Tibial nerve (tissue), 4 donors: ENCODE measurements at regions not wholly inside any gene's neighbourhood (a gene's known extent, or its start where the extent isn't known, plus 50 kb on each side); places are given as distances from the start of the nearest gene placed in this dataset.

ENCODE experiments used
- DNase-seq, 2 donors: peaks; one replicate each; pipeline ENCODE4 v3.0.0-alpha.2; 2019; ENCODE audit warnings: low spot score in 2 of 2
- H3K27ac ChIP-seq, 4 donors: fragments of 200-600 bp; sonication (generic) in 3 of 4; one replicate each; pipeline ENCODE4 v1.5.1; 2017 to 2019; ENCODE audit warnings: mild to moderate bottlenecking in 1 of 4
- H3K27me3 ChIP-seq, 2 donors: fragments of 200-600 bp; sonication (generic) in 1 of 2; one replicate each; pipeline versions ENCODE4 v1.5.1 to v1.6.0; 2017 to 2019
- H3K36me3 ChIP-seq, 3 donors: fragments of 200-600 bp; sonication (generic); one replicate each; pipeline ENCODE4 v1.5.1; 2018 to 2019
- H3K4me1 ChIP-seq, 4 donors: fragments of 200-600 bp; sonication (generic) in 3 of 4; one replicate each; pipeline ENCODE4 v1.5.1; 2017 to 2019
- H3K4me3 ChIP-seq, 4 donors: fragments of 200-600 bp; sonication (generic) in 3 of 4; one replicate each; pipeline ENCODE4 v1.5.1; 2017 to 2019; ENCODE audit warnings: mild to moderate bottlenecking in 1 of 4, moderate library complexity in 1 of 4
- H3K9me3 ChIP-seq, 4 donors: fragments of 200-600 bp; sonication (generic) in 3 of 4; one replicate each; pipeline ENCODE4 v1.5.1; 2017 to 2019
- EP300 ChIP-seq, 2 donors: sonication (generic); formaldehyde crosslinking; IDR thresholded peaks; one replicate each; pipeline ENCODE4 v1.6.1; 2017; ENCODE audit warnings: antibody characterized with exemption in 2 of 2, mild to moderate bottlenecking in 1 of 2
- POLR2A ChIP-seq, 2 donors: fragments of 450-650 bp; IDR thresholded peaks; one replicate each; pipeline ENCODE4 v1.6.1; 2017; ENCODE audit warnings: antibody characterized with exemption in 2 of 2, mild to moderate bottlenecking in 2 of 2, moderate library complexity in 2 of 2
- WGBS, 2 donors: methylation state at CpG; one replicate each; pipeline ENCODE4 v1.1.5; 2018; 5-methylcytosine and 5-hydroxymethylcytosine counted together
- TF ChIP-seq, protein P1 (sequence below), 5 experiments: fragments of 200-600 bp in 3 of 5; fragments of 450-650 bp in 2 of 5; sonication (generic) in 3 of 5; IDR thresholded peaks; one replicate each; pipeline ENCODE4 v1.5.1; 2016 to 2019; ENCODE audit warnings: antibody characterized with exemption in 5 of 5, mild to moderate bottlenecking in 3 of 5, moderate library complexity in 2 of 5

- Histone ChIP-seq H3K36me3 (no peaks in the 10 kb centered on the region), H3K27me3 (no peaks in the 10 kb centered on the region), H3K27ac (no peak overlapping the region), H3K9me3 (no peaks in the 10 kb centered on the region), H3K4me1 (no peaks in the 10 kb centered on the region), H3K4me3 (no peak overlapping the region)
- TF ChIP-seq POLR2A (IDR thresholded peaks at IDR 0.05) (no peak), EP300 (IDR thresholded peaks at IDR 0.05) (no peak)
- TF ChIP-seq, protein P1, sequence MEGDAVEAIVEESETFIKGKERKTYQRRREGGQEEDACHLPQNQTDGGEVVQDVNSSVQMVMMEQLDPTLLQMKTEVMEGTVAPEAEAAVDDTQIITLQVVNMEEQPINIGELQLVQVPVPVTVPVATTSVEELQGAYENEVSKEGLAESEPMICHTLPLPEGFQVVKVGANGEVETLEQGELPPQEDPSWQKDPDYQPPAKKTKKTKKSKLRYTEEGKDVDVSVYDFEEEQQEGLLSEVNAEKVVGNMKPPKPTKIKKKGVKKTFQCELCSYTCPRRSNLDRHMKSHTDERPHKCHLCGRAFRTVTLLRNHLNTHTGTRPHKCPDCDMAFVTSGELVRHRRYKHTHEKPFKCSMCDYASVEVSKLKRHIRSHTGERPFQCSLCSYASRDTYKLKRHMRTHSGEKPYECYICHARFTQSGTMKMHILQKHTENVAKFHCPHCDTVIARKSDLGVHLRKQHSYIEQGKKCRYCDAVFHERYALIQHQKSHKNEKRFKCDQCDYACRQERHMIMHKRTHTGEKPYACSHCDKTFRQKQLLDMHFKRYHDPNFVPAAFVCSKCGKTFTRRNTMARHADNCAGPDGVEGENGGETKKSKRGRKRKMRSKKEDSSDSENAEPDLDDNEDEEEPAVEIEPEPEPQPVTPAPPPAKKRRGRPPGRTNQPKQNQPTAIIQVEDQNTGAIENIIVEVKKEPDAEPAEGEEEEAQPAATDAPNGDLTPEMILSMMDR (IDR thresholded peaks at IDR 0.05), result no peak
- DNase-seq, result no peak
- WGBS, 2 donors, result 42 to 52% methylated on average over 7 of the region's 7 CpGs
Measured at GRCh38 chr13:107563099-107563925, 652.0 kb downstream of the LIG4 start.

DNA sequence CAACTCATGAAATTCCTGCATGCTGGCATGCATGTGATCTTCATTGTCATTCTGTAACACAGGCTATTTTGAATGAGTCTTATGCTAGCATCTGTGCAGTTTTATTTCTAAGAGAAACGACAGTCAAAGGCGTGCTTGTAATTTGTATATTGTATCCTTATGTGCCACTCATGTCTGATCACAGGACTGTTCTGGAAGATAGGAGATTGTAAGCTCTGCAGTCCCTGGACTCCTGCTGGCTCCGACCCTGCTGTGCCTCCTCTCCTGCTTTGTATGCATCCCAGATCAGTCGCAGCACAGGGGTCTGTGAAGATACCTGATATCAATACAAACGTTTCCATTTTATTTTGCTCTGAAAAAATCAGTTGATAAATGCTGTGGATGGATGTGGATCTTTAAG lies 653.1 kb downstream of the LIG4 start:
- TF ChIP-seq, protein P1 (IDR thresholded peaks at IDR 0.05), result no peak
- TF ChIP-seq EP300 (IDR thresholded peaks at IDR 0.05) (no peak), POLR2A (IDR thresholded peaks at IDR 0.05) (no peak)
- Histone ChIP-seq H3K36me3 (no peaks in the 10 kb centered on the region), H3K9me3 (no peaks in the 10 kb centered on the region), H3K27me3 (no peaks in the 10 kb centered on the region), H3K27ac (no peak overlapping the region), H3K4me1 (no peaks in the 10 kb centered on the region), H3K4me3 (no peak overlapping the region)
- WGBS, 2 donors, result 44 to 53% methylated on average over 5 of the region's 5 CpGs
- no peak for DNase-seq

GRCh38 chr13:107554460-107554859 lies 660.9 kb downstream of the LIG4 start:
- TF ChIP-seq, protein P1 (IDR thresholded peaks at IDR 0.05), result no peak
- TF ChIP-seq POLR2A (IDR thresholded peaks at IDR 0.05) (no peak), EP300 (IDR thresholded peaks at IDR 0.05) (no peak)
- H3K9me3 ChIP-seq, result no peaks in the 10 kb centered on the region
- WGBS, 2 donors, result 73 to 81% methylated on average over 5 of the region's 5 CpGs

DNA sequence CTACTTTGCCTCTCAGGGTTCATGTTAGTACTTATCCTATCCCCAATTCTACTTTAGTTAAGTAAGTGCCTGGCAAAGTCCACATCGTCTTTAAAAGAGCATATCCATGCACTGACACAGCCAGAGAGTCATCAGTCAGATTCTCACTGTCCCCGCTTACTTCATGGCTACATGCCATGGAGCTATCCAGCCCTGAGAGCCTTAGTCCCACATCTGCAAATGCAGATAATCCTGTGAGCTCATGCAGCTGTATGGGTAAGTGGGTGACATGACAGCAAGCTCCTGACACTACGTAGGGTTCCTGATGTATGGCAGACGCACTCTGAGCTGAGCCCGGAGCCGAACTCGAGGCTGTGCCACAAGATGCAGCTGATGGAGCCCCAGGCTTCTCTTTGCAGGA lies 661.5 kb downstream of the LIG4 start:
- 82 to 84% methylated on average over 7 of the region's 7 CpGs for WGBS, 2 donors
- TF ChIP-seq, protein P1 (IDR thresholded peaks at IDR 0.05), result no peak
- TF ChIP-seq POLR2A (IDR thresholded peaks at IDR 0.05), result no peak

More at GRCh38 chr13:107554460-107554859, 660.9 kb downstream of the LIG4 start:
- no peaks in the 10 kb centered on the region for H3K36me3 ChIP-seq
- no peaks in the 10 kb centered on the region for H3K27me3 ChIP-seq
- H3K27ac ChIP-seq, result no peak overlapping the region
- no peaks in the 10 kb centered on the region for H3K4me1 ChIP-seq
- H3K4me3 ChIP-seq, result no peak overlapping the region
- no peak for DNase-seq

DNA sequence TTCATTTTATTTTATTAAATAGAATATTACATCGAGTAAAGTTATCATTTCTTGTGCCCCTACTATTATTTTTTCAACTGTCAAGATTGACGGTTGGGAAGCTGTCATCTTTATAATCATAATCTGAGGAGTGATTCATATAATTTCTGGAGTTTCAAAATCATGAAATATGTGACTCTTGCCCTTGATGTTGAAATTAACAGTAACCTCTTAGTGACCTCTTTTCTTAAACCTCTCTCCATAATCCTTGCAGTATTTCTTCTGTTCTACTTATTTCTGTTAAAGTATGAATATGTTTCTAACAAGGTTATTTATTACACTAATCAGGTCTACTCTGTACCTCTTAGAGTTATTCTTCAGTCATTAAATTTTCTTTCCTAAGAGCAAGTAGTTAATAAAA lies 663.8 kb downstream of the LIG4 start:
- H3K27me3 ChIP-seq, result no peaks in the 10 kb centered on the region
- no peak overlapping the region for H3K27ac ChIP-seq
- H3K4me1 ChIP-seq, result no peaks in the 10 kb centered on the region
- H3K36me3 ChIP-seq, result no peaks in the 10 kb centered on the region
- H3K4me3 ChIP-seq, result no peak overlapping the region
- WGBS, 2 donors, result 60 to 72% methylated on average over 2 of the region's 2 CpGs
- no peaks in the 10 kb centered on the region for H3K9me3 ChIP-seq
- no peak for DNase-seq
- no peak for TF ChIP-seq POLR2A (IDR thresholded peaks at IDR 0.05)
- no peak for TF ChIP-seq EP300 (IDR thresholded peaks at IDR 0.05)
- TF ChIP-seq, protein P1 (IDR thresholded peaks at IDR 0.05), result no peak

More for the DNA sequence above, 661.5 kb downstream of the LIG4 start:
- H3K27ac ChIP-seq, result no peak overlapping the region
- no peaks in the 10 kb centered on the region for H3K9me3 ChIP-seq
- no peak overlapping the region for H3K4me3 ChIP-seq
- DNase-seq, result no peak
- H3K36me3 ChIP-seq, result no peaks in the 10 kb centered on the region
- no peaks in the 10 kb centered on the region for H3K27me3 ChIP-seq
- H3K4me1 ChIP-seq, result no peaks in the 10 kb centered on the region
